OCI-LY3 (cell line): ENCODE measurements at regions not wholly inside any gene's neighbourhood (a gene's known extent, or its start where the extent isn't known, plus 50 kb on each side); places are given as distances from the start of the nearest gene placed in this dataset.

ENCODE experiments used
- H2AFZ ChIP-seq: fragments of 200-600, 300-600 bp; shearing (Covaris generic); 2 replicates; pipeline ENCODE4 v1.6.0; 2014; ENCODE audit warnings: antibody characterized with exemption, low read depth, low read length
- H3K27ac ChIP-seq: fragments of 200-600, 300-600 bp; sonication (generic); 2 replicates; pipeline ENCODE4 v1.5.1; 2014; ENCODE audit warnings: mild to moderate bottlenecking, low read length, moderate library complexity, mixed read lengths
- H3K27me3 ChIP-seq: fragments of 200-600, 300-600 bp; sonication (generic); 2 replicates; pipeline ENCODE4 v1.6.1; 2014; ENCODE audit warnings: low read depth, low read length, mixed read lengths
- H3K36me3 ChIP-seq: fragments of 200-600, 300-600 bp; sonication (generic); replicated peaks from 2 replicates; pipeline ENCODE3; 2014; ENCODE audit warnings: low read depth, low read length, mixed read lengths
- H3K4me1 ChIP-seq: fragments of 300-600, 200-600 bp; sonication (generic); 2 replicates; pipeline ENCODE4 v1.6.1; 2014; ENCODE audit warnings: low read length, mixed read lengths
- H3K4me2 ChIP-seq: fragments of 200-600, 300-600 bp; sonication (generic); 2 replicates; pipeline ENCODE4 v1.6.1; 2014; ENCODE audit warnings: low read length, mixed read lengths
- H3K4me3 ChIP-seq: fragments of 300-600, 200-600 bp; sonication (generic); 2 replicates; pipeline ENCODE4 v1.5.1; 2014; ENCODE audit warnings: antibody characterized with exemption, mild to moderate bottlenecking, low read length, moderate library complexity
- H3K79me2 ChIP-seq: fragments of 300-600, 200-600 bp; shearing (Covaris generic); 2 replicates; pipeline ENCODE4 v1.6.1; 2014; ENCODE audit warnings: mild to moderate bottlenecking, low read length, mixed read lengths
- H3K9ac ChIP-seq: fragments of 300-600, 200-600 bp; shearing (Covaris generic); 2 replicates; pipeline ENCODE4 v1.6.0; 2014; ENCODE audit warnings: mild to moderate bottlenecking, low read length, moderate library complexity
- H3K9me3 ChIP-seq: fragments of 200-600, 300-600 bp; shearing (Covaris generic); 2 replicates; pipeline ENCODE4 v1.6.1; 2014; ENCODE audit warnings: low read length, mixed read lengths; ENCODE audit not compliant: insufficient read depth
- H4K20me1 ChIP-seq: fragments of 200-600, 300-600 bp; sonication (generic); 2 replicates; pipeline ENCODE4 v1.6.1; 2016; ENCODE audit warnings: low read length, mixed read lengths; ENCODE audit not compliant: insufficient read depth
- CTCF ChIP-seq: fragments of 200-600, 300-600 bp; sonication (generic); IDR thresholded peaks from 2 replicates; pipeline ENCODE4 v1.5.1; 2014; ENCODE audit warnings: antibody characterized with exemption, low read length, low read depth
- EZH2phosphoT487 ChIP-seq: fragments of 200-600 bp; shearing (Covaris generic); IDR thresholded peaks from 2 replicates; pipeline ENCODE4 v1.6.1; 2018; ENCODE audit warnings: antibody characterized with exemption, mixed run types, low read depth

- no peaks in the 10 kb centered on the region for H3K4me1 ChIP-seq
- H3K4me3 ChIP-seq, result no peak overlapping the region
- H3K79me2 ChIP-seq, result no peaks in the 10 kb centered on the region
- no peaks in the 10 kb centered on the region for H3K36me3 ChIP-seq
- no peak for TF ChIP-seq EZH2phosphoT487
- TF ChIP-seq CTCF, result no peak
- H3K4me2 ChIP-seq, result no peak overlapping the region
- no peak overlapping the region for H2AFZ ChIP-seq
- no peaks in the 10 kb centered on the region for H3K9me3 ChIP-seq
- no peaks in the 10 kb centered on the region for H3K27me3 ChIP-seq
- no peak overlapping the region for H3K27ac ChIP-seq
- no peak overlapping the region for H3K9ac ChIP-seq
- no peaks in the 10 kb centered on the region for H4K20me1 ChIP-seq
Measured at GRCh38 chr5:50927953-50928352, 261.5 kb downstream of the PARP8 start.

- H3K79me2 ChIP-seq, result no peaks in the 10 kb centered on the region
- H2AFZ ChIP-seq, result no peak overlapping the region
- no peak overlapping the region for H3K4me3 ChIP-seq
- no peaks in the 10 kb centered on the region for H4K20me1 ChIP-seq
- TF ChIP-seq EZH2phosphoT487 (no peak), CTCF (no peak)
- H3K27me3 ChIP-seq, result no peaks in the 10 kb centered on the region
- H3K9me3 ChIP-seq, result no peaks in the 10 kb centered on the region
- H3K4me2 ChIP-seq, result no peak overlapping the region
- no peaks in the 10 kb centered on the region for H3K4me1 ChIP-seq
- no peak overlapping the region for H3K27ac ChIP-seq
- no peak overlapping the region for H3K9ac ChIP-seq
- no peaks in the 10 kb centered on the region for H3K36me3 ChIP-seq
Measured at GRCh38 chr5:50929174-50929573, 262.7 kb downstream of the PARP8 start.

GRCh38 chr5:50934343-50934742 is 267.9 kb downstream of the PARP8 start:
- Histone ChIP-seq H4K20me1 (no peaks in the 10 kb centered on the region), H3K9ac (no peak overlapping the region), H2AFZ (no peak overlapping the region), H3K79me2 (no peaks in the 10 kb centered on the region), H3K4me1 (no peaks in the 10 kb centered on the region), H3K27ac (no peak overlapping the region), H3K4me3 (no peak overlapping the region), H3K36me3 (no peaks in the 10 kb centered on the region), H3K4me2 (no peak overlapping the region), H3K9me3 (no peaks in the 10 kb centered on the region), H3K27me3 (no peaks in the 10 kb centered on the region)
- TF ChIP-seq EZH2phosphoT487 (no peak), CTCF (no peak)

- no peak overlapping the region for H2AFZ ChIP-seq
- H3K36me3 ChIP-seq, result no peaks in the 10 kb centered on the region
- no peaks in the 10 kb centered on the region for H3K9me3 ChIP-seq
- no peak overlapping the region for H3K9ac ChIP-seq
- no peak overlapping the region for H3K4me2 ChIP-seq
- no peaks in the 10 kb centered on the region for H3K4me1 ChIP-seq
- TF ChIP-seq EZH2phosphoT487 (no peak), CTCF (no peak)
- H3K79me2 ChIP-seq, result no peaks in the 10 kb centered on the region
- no peaks in the 10 kb centered on the region for H3K27me3 ChIP-seq
- no peak overlapping the region for H3K4me3 ChIP-seq
- H4K20me1 ChIP-seq, result no peaks in the 10 kb centered on the region
- no peak overlapping the region for H3K27ac ChIP-seq
Measured at GRCh38 chr5:50945139-50945538, 278.7 kb downstream of the PARP8 start.
